22Rv1 (cell line): ENCODE measurements at regions not wholly inside any gene's neighbourhood (a gene's known extent, or its start where the extent isn't known, plus 50 kb on each side); places are given as distances from the start of the nearest gene placed in this dataset.
"Not testable (repeated sequence)": the region's sequence is repeated elsewhere in the genome, so short reads cannot be mapped to it uniquely, and the experiment has no call there.

Source experiments
- H3K27ac ChIP-seq: fragments of 450-650 bp; 2 replicates; pipeline ENCODE4 v1.5.1; 2017
- TF ChIP-seq, protein P1 (sequence below): fragments of 450-650 bp; IDR thresholded peaks from 2 replicates; pipeline ENCODE4 v1.5.1; 2017; ENCODE audit warnings: mild to moderate bottlenecking

GRCh38 chr10:87416892-87417291, 59.3 kb downstream of the NUTM2D start:
- H3K27ac ChIP-seq = not testable (repeated sequence)

GRCh38 chr10:87422641-87423040, 65.1 kb downstream of the NUTM2D start:
- H3K27ac ChIP-seq = not testable (repeated sequence)

DNA sequence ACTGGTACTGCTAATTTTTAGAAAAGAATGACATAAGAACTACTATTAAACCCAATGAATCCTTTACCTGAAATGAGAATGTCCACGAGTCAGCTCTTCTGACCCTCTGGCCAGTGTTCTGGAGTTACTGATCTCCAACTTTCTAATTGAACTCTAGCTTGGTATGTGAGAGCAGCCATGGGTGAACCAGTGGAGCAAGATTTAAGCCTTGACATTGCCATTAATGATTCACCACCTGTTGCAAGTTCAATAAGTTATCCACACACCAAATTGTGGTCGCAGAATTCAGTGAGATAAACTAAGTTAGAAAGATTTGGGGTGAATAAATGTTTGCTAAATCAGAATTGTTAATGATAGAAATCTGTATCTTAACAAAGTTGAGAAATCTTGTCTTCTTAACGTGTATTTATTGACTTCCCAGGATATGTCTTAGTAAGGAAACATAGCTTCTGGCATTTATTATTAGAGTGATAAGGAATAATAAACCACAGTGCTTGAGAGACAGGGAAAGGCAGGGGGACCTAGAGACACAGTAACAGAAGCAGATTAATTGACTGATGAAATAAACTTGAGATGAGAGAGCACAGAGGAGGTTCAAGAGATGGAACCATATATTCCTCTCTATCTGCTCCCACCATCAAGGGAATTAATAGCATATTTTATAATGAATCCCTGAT, 67.3 kb downstream of the NUTM2D start:
- H3K27ac ChIP-seq = not testable (repeated sequence)

DNA sequence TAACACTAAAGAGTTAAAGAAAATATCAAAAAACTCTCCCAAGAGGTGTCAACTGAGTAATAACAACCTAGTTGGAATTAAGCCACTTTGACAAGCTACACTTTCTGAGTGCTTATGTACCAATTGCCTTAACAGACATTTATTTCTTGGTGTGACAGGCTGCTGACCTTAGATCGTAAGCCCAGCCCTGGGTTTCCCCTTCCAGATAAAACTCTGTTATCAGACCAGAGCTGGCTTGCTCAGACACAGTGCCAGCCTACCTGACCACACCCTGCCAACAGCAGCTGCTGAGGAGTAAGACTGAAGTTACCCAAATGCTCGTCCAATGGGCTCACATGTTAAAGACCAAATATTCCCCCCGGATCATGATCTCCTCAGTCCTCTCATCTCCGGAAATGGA, 70.9 kb upstream of the MINPP1 start:
- not testable (repeated sequence) for H3K27ac ChIP-seq

DNA sequence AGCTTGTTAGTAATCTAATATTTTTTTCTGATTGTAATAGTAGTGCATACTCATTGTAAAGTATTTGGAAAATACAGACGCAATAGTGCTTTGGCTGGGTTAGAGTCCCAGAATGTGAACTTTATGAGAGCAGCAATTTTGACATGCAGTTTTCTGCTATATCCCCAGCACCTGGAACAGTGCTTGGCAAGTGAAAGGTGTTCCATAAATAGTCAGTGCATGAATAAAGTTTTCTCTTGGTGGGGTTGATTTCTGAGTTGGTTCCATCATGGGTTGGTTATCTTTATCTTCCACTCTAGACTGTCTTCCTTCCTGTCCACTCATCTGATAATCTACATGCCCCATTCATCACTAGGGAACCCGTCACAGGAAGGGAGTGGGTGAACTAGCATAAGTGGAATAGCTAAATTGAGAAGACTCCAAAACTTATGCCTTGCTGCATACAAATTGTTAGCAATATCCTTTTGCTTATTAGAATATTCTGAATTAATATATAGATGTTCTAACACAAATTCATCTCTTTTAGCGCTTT, 69.3 kb upstream of the MINPP1 start:
- H3K27ac ChIP-seq = not testable (repeated sequence)

DNA sequence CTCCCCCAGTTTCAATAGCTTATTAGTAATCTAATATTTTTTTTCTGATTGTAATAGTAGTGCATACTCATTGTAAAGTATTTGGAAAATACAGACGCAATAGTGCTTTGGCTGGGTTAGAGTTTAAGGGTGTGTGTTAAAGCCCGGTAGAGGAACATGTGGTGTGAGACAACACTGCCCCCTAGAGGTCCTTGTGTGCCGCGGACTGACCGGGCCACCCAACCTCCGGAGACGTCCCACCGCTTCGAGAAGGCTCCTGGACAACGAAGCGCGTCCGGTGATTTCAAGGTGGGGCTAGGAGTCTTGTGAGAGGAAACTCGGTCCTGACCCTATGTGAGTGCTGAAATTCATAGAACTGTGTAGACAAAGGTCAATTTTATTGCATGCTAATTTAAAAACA, 68.6 kb upstream of the MINPP1 start:
- TF ChIP-seq, protein P1, sequence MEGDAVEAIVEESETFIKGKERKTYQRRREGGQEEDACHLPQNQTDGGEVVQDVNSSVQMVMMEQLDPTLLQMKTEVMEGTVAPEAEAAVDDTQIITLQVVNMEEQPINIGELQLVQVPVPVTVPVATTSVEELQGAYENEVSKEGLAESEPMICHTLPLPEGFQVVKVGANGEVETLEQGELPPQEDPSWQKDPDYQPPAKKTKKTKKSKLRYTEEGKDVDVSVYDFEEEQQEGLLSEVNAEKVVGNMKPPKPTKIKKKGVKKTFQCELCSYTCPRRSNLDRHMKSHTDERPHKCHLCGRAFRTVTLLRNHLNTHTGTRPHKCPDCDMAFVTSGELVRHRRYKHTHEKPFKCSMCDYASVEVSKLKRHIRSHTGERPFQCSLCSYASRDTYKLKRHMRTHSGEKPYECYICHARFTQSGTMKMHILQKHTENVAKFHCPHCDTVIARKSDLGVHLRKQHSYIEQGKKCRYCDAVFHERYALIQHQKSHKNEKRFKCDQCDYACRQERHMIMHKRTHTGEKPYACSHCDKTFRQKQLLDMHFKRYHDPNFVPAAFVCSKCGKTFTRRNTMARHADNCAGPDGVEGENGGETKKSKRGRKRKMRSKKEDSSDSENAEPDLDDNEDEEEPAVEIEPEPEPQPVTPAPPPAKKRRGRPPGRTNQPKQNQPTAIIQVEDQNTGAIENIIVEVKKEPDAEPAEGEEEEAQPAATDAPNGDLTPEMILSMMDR = 0 out of 2 replicates have a peak, but pooled peaks have one; percentile 8
- H3K27ac ChIP-seq = not testable (repeated sequence)

DNA sequence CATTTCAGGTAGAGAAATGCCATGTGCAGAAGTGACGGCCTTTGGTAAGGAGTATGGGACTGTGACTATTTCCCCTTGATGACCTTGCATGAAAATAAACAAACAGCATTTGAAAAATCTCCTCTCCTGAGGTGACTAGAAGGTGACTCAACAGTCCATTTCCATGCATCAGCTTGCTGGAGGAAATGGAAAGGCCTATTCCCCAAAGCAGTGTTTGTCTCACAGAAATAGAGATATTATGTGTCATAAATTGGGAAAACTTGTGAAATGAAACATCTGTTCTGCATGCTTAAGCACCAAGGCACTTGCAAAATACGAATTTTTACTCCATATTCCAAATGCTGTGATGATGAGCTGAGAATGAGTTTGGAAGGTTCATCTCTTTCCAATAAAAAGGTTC, 67.2 kb upstream of the MINPP1 start:
- H3K27ac ChIP-seq = not testable (repeated sequence)
